Neural cell (in vitro differentiated cells): ENCODE measurements at regions not wholly inside any gene's neighbourhood (a gene's known extent, or its start where the extent isn't known, plus 50 kb on each side); places are given as distances from the start of the nearest gene placed in this dataset.

ENCODE experiments used
- EZH2 ChIP-seq: fragments of 200-600, 300-800 bp; shearing (Covaris generic), sonication (generic); IDR thresholded peaks from 2 replicates; pipeline ENCODE4 v1.6.1; 2014; ENCODE audit warnings: antibody characterized with exemption, low read length, borderline replicate concordance, mild to moderate bottlenecking; ENCODE audit not compliant: insufficient read depth, poor library complexity, severe bottlenecking
- POLR2AphosphoS5 ChIP-seq: IDR thresholded peaks from 2 replicates; pipeline ENCODE4 v1.6.1; 2012
- SMC3 ChIP-seq: fragments of 450-650 bp; conservative IDR thresholded peaks from 2 replicates; pipeline ENCODE4 v1.6.1; 2014; ENCODE audit warnings: antibody characterized with exemption, mild to moderate bottlenecking, moderate library complexity; ENCODE audit not compliant: poor library complexity
- TF ChIP-seq, protein P1 (sequence below): IDR thresholded peaks from 2 replicates; pipeline ENCODE4 v1.6.1; 2012; ENCODE audit warnings: borderline replicate concordance

DNA sequence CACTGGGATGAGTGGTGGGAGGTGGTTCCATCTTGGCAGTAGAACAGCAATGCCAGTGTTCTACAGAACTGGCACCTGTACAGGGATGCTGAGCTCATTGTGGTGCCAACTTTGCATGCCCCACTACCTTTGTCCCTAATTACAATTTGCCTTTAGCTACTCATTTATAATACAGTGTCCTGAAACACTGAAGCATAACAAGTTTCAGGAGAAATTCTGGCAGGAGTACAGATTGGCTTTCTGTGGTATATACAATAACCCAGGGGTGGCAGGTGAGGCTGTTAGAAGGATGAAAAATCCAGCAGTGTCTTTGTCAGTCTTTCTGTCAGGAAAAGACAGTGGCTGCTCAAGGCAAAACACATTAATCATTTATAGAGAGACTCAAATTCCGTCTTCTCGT is 240.3 kb downstream of the FAM76B start:
- TF ChIP-seq POLR2AphosphoS5 (no peak), EZH2 (no peak), SMC3 (no peak)
- TF ChIP-seq, protein P1, sequence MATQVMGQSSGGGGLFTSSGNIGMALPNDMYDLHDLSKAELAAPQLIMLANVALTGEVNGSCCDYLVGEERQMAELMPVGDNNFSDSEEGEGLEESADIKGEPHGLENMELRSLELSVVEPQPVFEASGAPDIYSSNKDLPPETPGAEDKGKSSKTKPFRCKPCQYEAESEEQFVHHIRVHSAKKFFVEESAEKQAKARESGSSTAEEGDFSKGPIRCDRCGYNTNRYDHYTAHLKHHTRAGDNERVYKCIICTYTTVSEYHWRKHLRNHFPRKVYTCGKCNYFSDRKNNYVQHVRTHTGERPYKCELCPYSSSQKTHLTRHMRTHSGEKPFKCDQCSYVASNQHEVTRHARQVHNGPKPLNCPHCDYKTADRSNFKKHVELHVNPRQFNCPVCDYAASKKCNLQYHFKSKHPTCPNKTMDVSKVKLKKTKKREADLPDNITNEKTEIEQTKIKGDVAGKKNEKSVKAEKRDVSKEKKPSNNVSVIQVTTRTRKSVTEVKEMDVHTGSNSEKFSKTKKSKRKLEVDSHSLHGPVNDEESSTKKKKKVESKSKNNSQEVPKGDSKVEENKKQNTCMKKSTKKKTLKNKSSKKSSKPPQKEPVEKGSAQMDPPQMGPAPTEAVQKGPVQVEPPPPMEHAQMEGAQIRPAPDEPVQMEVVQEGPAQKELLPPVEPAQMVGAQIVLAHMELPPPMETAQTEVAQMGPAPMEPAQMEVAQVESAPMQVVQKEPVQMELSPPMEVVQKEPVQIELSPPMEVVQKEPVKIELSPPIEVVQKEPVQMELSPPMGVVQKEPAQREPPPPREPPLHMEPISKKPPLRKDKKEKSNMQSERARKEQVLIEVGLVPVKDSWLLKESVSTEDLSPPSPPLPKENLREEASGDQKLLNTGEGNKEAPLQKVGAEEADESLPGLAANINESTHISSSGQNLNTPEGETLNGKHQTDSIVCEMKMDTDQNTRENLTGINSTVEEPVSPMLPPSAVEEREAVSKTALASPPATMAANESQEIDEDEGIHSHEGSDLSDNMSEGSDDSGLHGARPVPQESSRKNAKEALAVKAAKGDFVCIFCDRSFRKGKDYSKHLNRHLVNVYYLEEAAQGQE: no peak
